AG10803 (cell line): ENCODE measurements at regions not wholly inside any gene's neighbourhood (a gene's known extent, or its start where the extent isn't known, plus 50 kb on each side); places are given as distances from the start of the nearest gene placed in this dataset.

Experiments used
- DNase-seq: peaks from one replicate; pipeline ENCODE4 v3.0.0; 2010; ENCODE audit warnings: low read depth
- H3K4me3 ChIP-seq: 2 replicates; pipeline ENCODE4 v1.5.1; 2011; ENCODE audit warnings: mild to moderate bottlenecking, low read length, control low read depth
- CTCF ChIP-seq: conservative IDR thresholded peaks from 2 replicates; pipeline ENCODE4 v1.5.1; 2011; ENCODE audit warnings: mild to moderate bottlenecking, low read length, control low read depth, inconsistent platforms

DNA sequence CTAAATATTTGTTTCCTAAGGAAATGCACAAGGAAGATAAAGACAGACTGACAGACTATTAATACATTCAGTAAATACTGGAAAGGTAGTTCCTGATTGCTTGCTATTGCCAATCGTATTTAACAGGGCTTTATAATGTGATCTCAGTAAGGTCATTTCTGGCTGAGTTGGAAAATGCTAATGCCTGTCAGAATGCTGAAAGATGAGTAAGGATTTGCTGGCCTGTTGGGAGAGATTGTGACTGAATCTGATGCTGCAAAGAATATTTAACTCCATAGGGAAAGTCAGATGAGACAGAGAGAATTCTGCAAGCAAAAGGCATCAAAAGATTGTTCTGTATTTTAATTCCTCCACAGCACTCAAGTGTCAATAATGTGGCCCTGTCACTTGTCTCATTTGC lies 169.0 kb downstream of the BEND2 start:
- no peak overlapping the region for H3K4me3 ChIP-seq
- DNase-seq = no peak
- TF ChIP-seq CTCF = no peak

DNA sequence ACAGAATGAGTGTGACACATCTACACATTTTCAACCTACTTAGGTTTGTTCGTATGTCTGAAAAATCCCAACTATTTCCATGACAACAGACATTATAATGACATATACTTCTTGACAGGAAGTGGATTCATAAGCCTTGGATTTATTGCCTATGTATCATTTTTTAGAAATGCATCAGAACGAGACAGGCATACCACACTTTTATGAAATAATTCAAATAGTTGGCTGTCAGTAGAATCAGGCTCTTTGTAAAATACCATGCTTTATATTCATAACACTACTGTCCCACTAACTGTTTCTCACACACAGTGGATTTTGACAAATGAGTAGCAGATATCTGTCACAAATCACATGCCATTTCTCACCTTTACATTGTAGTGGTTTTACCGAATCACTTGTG lies 173.2 kb downstream of the BEND2 start:
- no peak for DNase-seq
- H3K4me3 ChIP-seq = no peak overlapping the region
- no peak for TF ChIP-seq CTCF

DNA sequence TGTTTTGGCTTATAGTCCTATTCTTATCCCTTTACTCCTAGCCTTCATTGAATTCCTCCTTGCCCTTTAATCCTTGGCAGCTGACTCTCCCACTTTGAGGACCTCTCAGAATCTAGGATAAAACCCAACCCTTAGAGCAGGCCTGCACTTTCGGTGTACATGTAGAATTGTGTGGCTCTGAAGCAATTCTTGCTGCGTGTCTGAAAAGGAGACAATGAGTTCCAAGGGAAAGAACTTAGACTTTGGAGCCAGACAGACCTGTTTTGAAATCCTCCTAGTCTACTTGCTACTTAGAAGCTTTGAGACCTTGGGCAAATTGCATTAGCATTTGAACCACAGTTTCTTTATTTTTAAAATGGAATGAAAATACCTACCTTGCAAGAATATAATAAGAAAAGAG lies 175.2 kb downstream of the BEND2 start:
- no peak for DNase-seq
- no peak overlapping the region for H3K4me3 ChIP-seq
- no peak for TF ChIP-seq CTCF

DNA sequence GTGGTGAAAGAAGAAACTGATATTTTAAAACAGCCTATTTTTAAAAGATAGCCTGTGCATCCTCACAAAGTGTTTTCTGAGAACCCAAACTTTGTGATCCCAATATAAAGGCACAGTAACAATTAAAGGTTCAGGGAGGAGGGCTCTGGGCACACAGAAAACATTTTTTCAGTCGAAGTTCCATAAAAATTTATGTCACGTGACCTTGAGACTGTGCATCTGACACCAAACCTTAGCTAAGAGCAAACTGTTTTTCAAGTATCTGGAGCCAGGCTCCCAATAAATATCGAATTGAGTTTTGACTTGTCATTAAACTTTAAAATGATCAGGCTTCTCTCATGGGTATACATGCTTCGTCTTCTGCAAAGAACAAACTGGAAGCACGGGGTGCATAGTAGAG lies 177.9 kb downstream of the BEND2 start:
- DNase-seq = no peak
- H3K4me3 ChIP-seq = no peak overlapping the region
- TF ChIP-seq CTCF = no peak

- DNase-seq = no peak
- H3K4me3 ChIP-seq = no peak overlapping the region
- no peak for TF ChIP-seq CTCF
Observed at GRCh38 chrX:18041656-18042055, 179.0 kb downstream of the BEND2 start.

DNA sequence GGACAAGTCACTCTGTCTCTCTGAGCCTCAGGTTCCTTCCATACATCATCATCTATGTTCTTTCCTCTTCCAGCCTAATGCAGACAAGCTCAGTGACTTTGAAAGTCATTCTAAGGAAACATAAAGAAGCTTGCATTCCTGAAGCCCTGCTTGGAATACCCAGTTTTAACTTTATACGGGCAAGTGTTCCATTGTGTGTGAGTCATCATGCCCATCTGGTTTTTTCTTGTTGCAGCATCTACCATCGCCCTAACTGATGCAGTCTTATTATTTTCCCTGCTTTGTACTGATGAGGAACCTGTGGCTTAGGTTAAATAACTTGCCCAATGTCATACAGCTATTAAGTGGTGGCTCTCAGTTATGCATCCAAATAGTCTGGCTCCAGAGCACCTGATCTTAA lies 177.9 kb upstream of the RAI2 start:
- H3K4me3 ChIP-seq = no peak overlapping the region
- no peak for DNase-seq
- TF ChIP-seq CTCF = no peak

DNA sequence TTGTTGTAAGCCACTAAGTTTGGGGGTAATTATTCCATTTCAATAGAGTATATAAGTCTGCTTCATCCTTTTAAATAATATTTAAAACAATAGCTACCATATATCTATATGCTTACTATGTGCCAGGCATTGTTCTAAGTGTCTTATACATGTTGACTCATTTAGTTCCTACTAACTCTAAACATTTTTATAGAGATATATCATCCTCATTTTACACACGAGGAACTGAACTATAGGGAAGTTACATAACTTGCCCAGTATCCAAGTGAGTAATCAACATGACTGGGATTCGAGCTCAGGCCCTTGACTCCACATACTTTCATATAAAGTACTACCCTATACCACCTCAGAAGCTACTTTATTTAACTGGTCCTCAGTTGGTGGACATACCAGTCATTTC lies 175.3 kb upstream of the RAI2 start:
- no peak for TF ChIP-seq CTCF
- DNase-seq = no peak
- no peak overlapping the region for H3K4me3 ChIP-seq
